CD4-positive, alpha-beta T cell treated with Interleukin-4 for 4 hours (primary cell): ENCODE measurements at regions not wholly inside any gene's neighbourhood (a gene's known extent, or its start where the extent isn't known, plus 50 kb on each side); places are given as distances from the start of the nearest gene placed in this dataset.

Source experiments
- DNase-seq: peaks from one replicate; pipeline ENCODE4 v3.0.0-alpha.2; 2020

GRCh38 chr16:11401161-11402050 lies 56.1 kb downstream of the RMI2 start:
- no peak for DNase-seq

DNA sequence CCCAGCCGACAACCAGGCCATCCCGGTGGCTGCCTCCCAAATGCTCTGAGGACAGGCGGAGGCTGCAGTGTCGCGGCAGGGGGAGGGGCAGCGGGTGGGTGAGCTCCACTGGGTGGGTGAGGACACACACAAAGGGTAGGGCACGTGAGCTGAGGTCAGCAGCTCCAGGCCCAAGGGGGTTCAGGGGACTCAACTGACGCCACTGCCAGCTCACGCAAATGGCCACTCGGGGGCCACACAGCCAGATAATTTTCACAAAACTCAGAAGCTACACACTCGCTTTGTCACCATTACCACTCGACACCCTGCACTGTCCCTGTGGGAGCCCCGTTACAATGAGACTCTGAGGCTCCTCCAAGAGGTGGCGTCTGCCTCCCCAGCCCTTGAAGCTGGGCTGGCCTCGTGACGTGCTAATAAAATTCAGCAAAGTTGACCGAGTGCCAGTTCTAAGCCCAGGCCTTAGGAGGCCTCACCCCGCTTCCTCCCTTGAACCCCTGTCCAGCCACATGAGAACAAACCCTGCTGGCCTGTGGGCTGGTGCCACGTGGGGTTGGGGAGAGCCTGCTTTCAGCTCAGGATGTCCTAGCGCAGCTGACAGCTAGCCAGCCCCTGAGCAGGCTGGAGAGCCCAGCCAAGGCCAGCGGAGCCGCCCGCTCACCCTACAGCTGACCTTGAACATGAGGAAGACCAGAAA lies 56.9 kb downstream of the RMI2 start:
- no peak for DNase-seq

- DNase-seq: no peak
Measured at GRCh38 chr16:11402745-11403533, 57.7 kb downstream of the RMI2 start.

GRCh38 chr16:11403534-11403795 lies 58.2 kb downstream of the RMI2 start:
- no peak for DNase-seq

DNA sequence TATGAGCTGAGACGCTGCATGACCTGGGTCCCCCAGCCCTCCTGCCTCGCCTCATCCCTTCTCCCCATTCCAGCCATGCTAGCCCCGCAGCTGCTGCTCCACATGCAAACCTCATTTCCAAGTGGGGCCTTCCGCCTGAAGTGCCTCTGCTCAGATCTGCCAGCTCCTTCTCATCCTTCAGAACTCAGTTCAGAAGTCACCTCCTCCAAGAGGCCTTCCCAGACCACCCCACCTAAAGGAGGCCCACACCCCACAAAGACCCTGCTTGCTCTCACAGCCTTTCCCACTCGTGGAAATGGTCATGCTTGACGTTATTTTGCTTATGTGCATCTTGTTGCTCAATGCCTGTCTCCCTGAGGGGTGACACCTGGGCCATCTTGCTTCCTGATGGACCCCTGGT lies 58.7 kb downstream of the RMI2 start:
- no peak for DNase-seq

DNA sequence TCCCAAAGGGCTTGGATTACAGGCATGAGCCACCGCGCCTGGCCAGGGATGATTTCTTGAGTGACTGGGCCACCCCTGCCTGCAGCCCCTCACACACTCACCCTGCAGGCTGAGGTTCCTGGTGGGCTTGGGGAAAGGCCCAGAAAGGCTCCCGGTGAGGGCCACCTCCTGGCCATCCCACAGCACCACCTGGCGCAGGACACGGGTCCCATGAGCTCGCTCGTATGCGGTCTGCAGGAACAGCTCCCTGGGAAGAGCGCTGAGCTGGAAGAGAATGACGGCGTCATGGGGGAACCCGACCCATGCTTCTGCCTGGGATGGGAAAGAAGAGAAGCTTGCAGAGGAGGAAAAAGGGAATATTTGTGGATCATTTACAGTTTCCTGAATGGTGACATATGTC lies 59.3 kb downstream of the RMI2 start:
- DNase-seq: no peak

GRCh38 chr16:11405331-11406176 lies 60.3 kb downstream of the RMI2 start:
- peak; percentile 34 for DNase-seq

GRCh38 chr16:11406177-11406560 lies 60.9 kb downstream of the RMI2 start:
- no peak for DNase-seq

DNA sequence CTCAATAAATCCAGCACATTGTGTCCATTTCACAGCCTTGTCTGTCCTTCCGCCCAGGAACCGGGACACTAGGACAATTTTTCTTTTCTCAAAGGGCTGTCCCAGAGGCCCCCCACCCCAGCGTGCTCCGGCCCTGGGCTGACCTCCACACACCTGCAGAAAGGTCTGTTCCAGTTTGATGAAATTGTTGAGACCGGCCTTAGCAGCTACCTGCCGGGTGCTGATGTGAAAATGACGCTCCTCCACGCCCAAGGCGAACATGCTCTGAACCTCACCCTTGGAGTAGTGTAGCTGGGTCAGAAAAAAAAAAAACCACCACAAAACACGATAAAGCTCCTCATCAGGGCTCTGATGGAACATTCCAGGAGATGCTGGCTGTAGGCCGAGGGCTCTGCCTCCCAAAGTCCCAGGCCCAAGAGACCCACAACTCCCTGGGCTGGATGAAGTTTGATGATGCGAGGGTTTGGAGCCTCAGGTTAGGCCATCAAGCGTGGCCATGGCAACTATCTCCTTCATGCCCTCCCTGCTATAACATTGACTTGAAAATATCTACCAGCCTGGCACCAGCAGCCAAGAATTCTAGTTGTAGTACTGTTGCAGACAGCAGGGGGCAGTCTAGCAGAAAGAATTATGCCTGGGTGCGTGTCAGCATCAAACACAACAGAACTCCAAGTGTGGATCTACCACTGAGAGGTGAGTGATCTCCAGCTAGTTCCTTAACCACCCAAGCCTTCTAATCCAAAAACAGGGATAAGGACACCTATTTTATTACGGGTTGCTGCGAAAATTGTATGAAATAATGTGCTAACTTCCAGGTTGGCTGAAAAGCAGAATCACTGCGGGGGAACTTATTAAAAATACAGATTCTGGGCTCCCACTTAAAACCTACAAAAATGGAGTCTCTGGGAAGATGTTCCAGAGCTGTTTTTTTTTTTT lies 62.1 kb downstream of the RMI2 start:
- peak; percentile 57 for DNase-seq

DNA sequence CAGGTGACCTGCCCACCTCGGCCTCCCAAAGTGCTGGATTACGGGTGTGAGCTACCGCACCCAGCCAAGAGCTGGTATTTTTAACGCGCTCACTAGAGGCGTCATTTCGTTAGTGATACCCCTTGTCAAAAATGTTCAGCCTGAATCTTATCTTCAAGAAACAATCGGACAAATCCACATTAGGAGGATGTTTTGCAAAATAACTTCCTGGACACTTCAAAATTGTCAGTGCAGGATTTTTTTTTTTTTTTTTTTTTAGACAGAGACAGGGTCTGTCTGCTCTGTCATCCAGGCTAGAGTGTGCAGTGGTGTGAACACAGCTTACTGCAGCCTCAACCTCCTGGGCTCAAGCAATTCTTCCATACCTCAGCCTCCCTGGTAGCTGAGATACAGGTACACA lies 63.0 kb downstream of the RMI2 start:
- DNase-seq: no peak

DNA sequence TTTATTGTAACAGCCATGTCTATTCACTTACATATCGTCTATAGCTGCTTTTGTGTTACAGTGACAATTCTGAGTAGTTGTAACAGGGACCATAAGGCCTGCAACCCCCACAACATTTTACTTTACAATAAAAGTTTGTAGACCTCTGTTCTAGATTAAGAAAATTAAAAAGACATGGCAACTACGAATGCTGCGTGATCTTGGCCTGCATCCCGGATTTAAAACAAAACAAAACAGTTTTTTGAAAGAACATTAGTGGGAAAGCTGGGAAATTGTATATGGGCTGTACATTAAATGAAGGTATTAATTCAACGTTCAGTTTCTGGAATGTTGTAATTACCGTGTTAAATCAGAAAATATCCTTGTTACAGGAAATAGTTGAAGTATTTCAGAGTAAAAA lies 64.1 kb downstream of the RMI2 start:
- DNase-seq: no peak

DNA sequence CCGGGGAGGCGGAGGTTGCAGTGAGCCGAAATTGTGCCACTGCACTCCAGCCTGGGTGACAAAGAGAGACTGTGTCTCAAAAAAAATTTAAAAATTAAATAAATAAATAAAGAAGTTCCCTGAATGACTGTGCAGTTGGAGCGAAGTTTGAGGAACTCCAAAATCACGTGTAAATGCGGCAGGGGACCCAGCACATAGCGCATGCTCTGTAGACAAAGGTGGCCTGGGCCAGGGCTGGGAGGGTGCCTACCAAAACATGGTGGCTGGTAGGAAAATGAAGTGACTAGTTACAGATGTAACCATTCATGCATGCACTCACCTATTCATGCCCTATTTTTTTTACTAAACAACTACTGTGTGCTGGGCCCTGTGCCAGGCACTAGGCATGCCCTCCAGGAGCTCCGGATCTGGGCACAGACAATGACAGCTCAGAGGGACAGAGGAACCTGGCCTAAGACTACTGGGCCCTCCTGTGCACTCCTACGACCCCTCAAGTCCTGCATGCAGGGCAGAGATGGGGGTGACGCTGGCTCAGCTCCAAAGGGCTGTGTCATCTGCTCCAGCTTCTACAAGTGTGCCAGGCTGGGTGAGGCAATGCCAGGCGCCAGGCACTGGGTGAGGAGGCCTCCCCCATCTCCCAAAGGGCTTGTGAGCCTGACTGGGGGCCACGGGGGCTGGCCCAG lies 65.3 kb downstream of the RMI2 start:
- DNase-seq: no peak

DNA sequence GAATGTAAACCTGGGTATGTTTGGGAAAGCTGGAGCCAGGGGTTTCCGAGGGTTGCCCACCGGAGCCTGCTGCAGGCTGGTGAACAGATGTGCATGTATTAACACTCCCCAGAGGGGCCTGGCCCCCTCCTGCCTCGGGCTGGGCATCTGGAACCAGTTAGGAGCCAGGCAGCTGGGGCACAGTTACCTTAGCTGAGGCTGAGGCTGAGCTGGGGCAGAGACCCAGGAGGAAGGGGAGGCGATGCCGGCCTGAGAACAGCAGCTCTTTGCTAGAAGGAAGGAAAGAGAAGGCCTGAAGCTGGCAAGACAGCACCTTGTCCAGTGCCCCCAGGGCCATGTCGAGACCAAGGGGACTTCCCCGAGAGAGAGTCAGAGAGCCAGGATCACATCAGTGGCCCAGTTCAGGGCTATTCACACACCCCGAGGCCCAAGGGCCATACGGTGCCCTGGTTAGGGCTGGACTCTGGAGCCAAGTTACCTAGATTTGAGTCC lies 65.8 kb downstream of the RMI2 start:
- no peak for DNase-seq

- DNase-seq: no peak
Measured at GRCh38 chr16:11412175-11412904, 67.1 kb downstream of the RMI2 start.

- no peak for DNase-seq
Measured at GRCh38 chr16:11412965-11413887, 68.0 kb downstream of the RMI2 start.

- no peak for DNase-seq
Measured at GRCh38 chr16:11413907-11414595, 68.8 kb downstream of the RMI2 start.

- no peak for DNase-seq
Measured at GRCh38 chr16:11414815-11415775, 69.8 kb downstream of the RMI2 start.
